ENCODE measurements at regions not wholly inside any gene's neighbourhood (a gene's known extent, or its start where the extent isn't known, plus 50 kb on each side); places are given as distances from the start of the nearest gene placed in this dataset.
"Not testable (repeated sequence)": the region's sequence is repeated elsewhere in the genome, so short reads cannot be mapped to it uniquely, and the experiment has no call there.

DNA sequence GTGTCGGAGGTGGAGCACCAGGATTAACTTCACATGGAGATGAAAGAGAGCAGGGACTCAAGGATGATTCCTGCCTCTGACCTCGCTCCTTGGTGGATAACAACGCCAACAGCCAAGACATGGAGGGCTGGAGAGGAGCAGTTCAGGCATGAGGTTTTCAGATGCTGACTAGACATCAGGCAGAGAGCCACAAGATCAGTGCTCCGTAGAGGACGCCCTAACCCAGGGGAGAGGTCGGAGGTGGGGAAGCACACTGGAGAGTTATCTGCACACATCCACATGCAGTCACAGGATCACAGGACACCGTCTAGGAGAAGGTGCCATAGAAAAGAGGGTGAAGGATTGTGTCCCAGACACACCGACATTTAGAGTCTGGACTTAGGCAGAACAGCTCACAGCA is 344.3 kb downstream of the EIPR1 start:
- Histone ChIP-seq H3K4me2 (ENCODE audit: low read depth, low read length) (no peak overlapping the region), H2BK20ac (ENCODE audit: low read depth, low read length) (no peak overlapping the region), H3K4me3 (ENCODE audit: insufficient read depth, low read depth, low read length) (no peak overlapping the region), H3K9me3 (ENCODE audit: control insufficient read depth, insufficient read depth, low read length) (peaks cover 35% of the 10 kb centered on the region), H3K27me3 (ENCODE audit: control insufficient read depth, insufficient read depth, low read length) (no peaks in the 10 kb centered on the region), H4K91ac (ENCODE audit: insufficient read depth, low read depth, low read length) (no peak overlapping the region), H2AFZ (replicated peaks; ENCODE audit: low read length, poor library complexity) (no peak overlapping the region), H3K27ac (ENCODE audit: insufficient read depth, low read length) (no peak overlapping the region), H2BK120ac (ENCODE audit: low read depth, low read length) (no peak overlapping the region), H3K14ac (replicated peaks; ENCODE audit: low read depth, low read length) (no peak overlapping the region), H3K4ac (ENCODE audit: low read depth, low read length) (no peak overlapping the region), H3K9ac (ENCODE audit: low read depth, low read length) (no peak overlapping the region), H3K56ac (ENCODE audit: extremely low read depth, insufficient read depth, low read length) (no peak overlapping the region), H4K5ac (ENCODE audit: low read depth, low read length) (no peak overlapping the region), H4K20me1 (ENCODE audit: insufficient read depth, low read length) (no peaks in the 10 kb centered on the region), H3K36me3 (ENCODE audit: control insufficient read depth, insufficient read depth, low read length) (no peaks in the 10 kb centered on the region), H3K4me1 (ENCODE audit: control insufficient read depth, insufficient read depth, low read length) (no peaks in the 10 kb centered on the region), H2AK9ac (replicated peaks; ENCODE audit: low read depth, low read length, poor library complexity) (no peak overlapping the region), H3K18ac (ENCODE audit: low read depth, low read length) (no peak overlapping the region), H2BK15ac (ENCODE audit: low read depth, low read length) (no peak overlapping the region), H3K79me1 (ENCODE audit: low read depth in 1 of 2, low read length in 2 of 2) (no peaks in the 10 kb centered on the region), H4K8ac (ENCODE audit: low read depth in 2 of 2, low read length in 2 of 2) (no peak overlapping the region), H2AK5ac (ENCODE audit: low read depth, low read length) (no peak overlapping the region), H2BK5ac (ENCODE audit: low read depth, low read length, poor library complexity, severe bottlenecking) (no peak overlapping the region), H3K9me1 (ENCODE audit: insufficient read depth, low read length) (no peaks in the 10 kb centered on the region), H3K23ac (ENCODE audit: low read depth, low read length) (no peak overlapping the region)
- DNase-seq (no peak), ATAC-seq (ENCODE audit: low read depth) (no peak)
- in situ Hi-C loops (cut with MboI; ENCODE audit: low sequenced_read_pairs): no loop called here
- intact Hi-C loops (cut with micrococcal nuclease): no loop called here
- dilution Hi-C loops (cut with HindIII; ENCODE audit: low sequenced_read_pairs, unreplicated experiment): no loop called here
- TF ChIP-seq RFX5 (IDR thresholded peaks at IDR 0.05; ENCODE audit: low read depth, low read length) (no peak), CHD1 (IDR thresholded peaks at IDR 0.05; ENCODE audit: low read depth, low read length) (no peak), MAFK (IDR thresholded peaks at IDR 0.05; ENCODE audit: low read depth, low read length) (no peak), RAD21 (IDR thresholded peaks at IDR 0.05; ENCODE audit: low read length) (no peak), MXI1 (IDR thresholded peaks at IDR 0.05; ENCODE audit: borderline replicate concordance, low read depth, low read length) (no peak)
- TF ChIP-seq, protein P1, sequence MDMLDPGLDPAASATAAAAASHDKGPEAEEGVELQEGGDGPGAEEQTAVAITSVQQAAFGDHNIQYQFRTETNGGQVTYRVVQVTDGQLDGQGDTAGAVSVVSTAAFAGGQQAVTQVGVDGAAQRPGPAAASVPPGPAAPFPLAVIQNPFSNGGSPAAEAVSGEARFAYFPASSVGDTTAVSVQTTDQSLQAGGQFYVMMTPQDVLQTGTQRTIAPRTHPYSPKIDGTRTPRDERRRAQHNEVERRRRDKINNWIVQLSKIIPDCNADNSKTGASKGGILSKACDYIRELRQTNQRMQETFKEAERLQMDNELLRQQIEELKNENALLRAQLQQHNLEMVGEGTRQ (IDR thresholded peaks at IDR 0.05; ENCODE audit: low read depth, low read length): no peak
- no TSS peak for BruUV-seq (replicated peaks)
- ChIA-PET CTCF (no interaction called here), POLR2A (ENCODE audit: unreplicated experiment) (no interaction called here)
- 50% methylated on average over 1 of the region's 8 CpGs; no CpG with 5 or more reads in 1 of the 2 experiments for WGBS, 2 experiments (ENCODE audit: extremely low coverage in 2 of 2, insufficient read length in 1 of 2)

DNA sequence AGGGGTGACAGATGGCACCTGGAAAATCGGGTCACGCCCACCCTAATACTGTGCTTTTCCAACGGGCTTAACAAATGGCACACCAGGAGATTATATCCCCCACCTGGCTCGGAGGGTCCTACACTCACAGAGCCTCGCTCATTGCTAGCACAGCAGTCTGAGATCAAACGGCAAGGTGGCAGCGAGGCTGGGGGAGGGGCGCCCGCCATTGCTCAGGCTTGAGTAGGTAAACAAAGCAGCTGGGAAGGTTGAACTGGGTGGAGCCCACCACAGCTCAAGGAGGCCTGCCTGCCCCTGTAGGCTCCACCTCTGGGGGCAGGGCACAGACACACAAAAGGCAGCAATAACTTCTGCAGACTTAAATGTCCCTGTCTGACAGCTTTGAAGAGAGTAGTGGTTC is 346.8 kb downstream of the EIPR1 start:
- POLR2A ChIA-PET (ENCODE audit: unreplicated experiment); in situ Hi-C loops (cut with MboI; ENCODE audit: low sequenced_read_pairs); BruUV-seq (replicated peaks): not testable (repeated sequence)

More for the DNA sequence above, 346.8 kb downstream of the EIPR1 start:
- H2BK20ac ChIP-seq (ENCODE audit: low read depth, low read length); H3K4ac ChIP-seq (ENCODE audit: low read depth, low read length); H3K79me1 ChIP-seq (ENCODE audit: low read depth in 1 of 2, low read length in 2 of 2); H3K18ac ChIP-seq (ENCODE audit: low read depth, low read length); DNase-seq; H2AK5ac ChIP-seq (ENCODE audit: low read depth, low read length); H4K8ac ChIP-seq (ENCODE audit: low read depth in 2 of 2, low read length in 2 of 2); H3K27me3 ChIP-seq (ENCODE audit: control insufficient read depth, insufficient read depth, low read length); H2AFZ ChIP-seq (replicated peaks; ENCODE audit: low read length, poor library complexity); H3K9ac ChIP-seq (ENCODE audit: low read depth, low read length); H2AK9ac ChIP-seq (replicated peaks; ENCODE audit: low read depth, low read length, poor library complexity); H2BK120ac ChIP-seq (ENCODE audit: low read depth, low read length); H4K5ac ChIP-seq (ENCODE audit: low read depth, low read length); H3K9me1 ChIP-seq (ENCODE audit: insufficient read depth, low read length); H3K4me1 ChIP-seq (ENCODE audit: control insufficient read depth, insufficient read depth, low read length); H4K91ac ChIP-seq (ENCODE audit: insufficient read depth, low read depth, low read length); CTCF ChIA-PET; H3K23ac ChIP-seq (ENCODE audit: low read depth, low read length); intact Hi-C loops (cut with micrococcal nuclease); H3K14ac ChIP-seq (replicated peaks; ENCODE audit: low read depth, low read length); H3K27ac ChIP-seq (ENCODE audit: insufficient read depth, low read length); dilution Hi-C loops (cut with HindIII; ENCODE audit: low sequenced_read_pairs, unreplicated experiment); H4K20me1 ChIP-seq (ENCODE audit: insufficient read depth, low read length); H3K4me2 ChIP-seq (ENCODE audit: low read depth, low read length); H2BK5ac ChIP-seq (ENCODE audit: low read depth, low read length, poor library complexity, severe bottlenecking); H3K36me3 ChIP-seq (ENCODE audit: control insufficient read depth, insufficient read depth, low read length); H3K4me3 ChIP-seq (ENCODE audit: insufficient read depth, low read depth, low read length); ATAC-seq (ENCODE audit: low read depth); H3K56ac ChIP-seq (ENCODE audit: extremely low read depth, insufficient read depth, low read length); H2BK15ac ChIP-seq (ENCODE audit: low read depth, low read length): not testable (repeated sequence)
- WGBS, 2 experiments (ENCODE audit: extremely low coverage in 2 of 2, insufficient read length in 1 of 2): no CpG with 5 or more reads among the region's 9 CpGs
- H3K9me3 ChIP-seq (ENCODE audit: control insufficient read depth, insufficient read depth, low read length): peaks cover 24% of the 10 kb centered on the region
